Smooth muscle cell (in vitro differentiated cells): ENCODE measurements at regions not wholly inside any gene's neighbourhood (a gene's known extent, or its start where the extent isn't known, plus 50 kb on each side); places are given as distances from the start of the nearest gene placed in this dataset.

ENCODE experiments used
- DNase-seq: peaks from one replicate; lab custom pipeline; 2025; ENCODE audit not compliant: unreplicated experiment; lab: John Stamatoyannopoulos, UW
- H2AFZ ChIP-seq: fragments of 200-600 bp; sonication (generic); 2 replicates; pipeline ENCODE4 v1.6.0; 2016; ENCODE audit warnings: antibody characterized with exemption, low read depth, mild to moderate bottlenecking
- H3F3A ChIP-seq: fragments of 200-600 bp; sonication (generic); 2 replicates; pipeline ENCODE4 v1.6.0; 2017; ENCODE audit warnings: antibody characterized with exemption, low read depth
- H3K27ac ChIP-seq: fragments of 200-600 bp; sonication (generic); 2 replicates; pipeline ENCODE4 v1.5.1; 2016; ENCODE audit warnings: low read depth, mild to moderate bottlenecking
- H3K27me3 ChIP-seq: fragments of 200-600 bp; sonication (generic); 2 replicates; pipeline ENCODE4 v1.6.1; 2016; ENCODE audit warnings: low read depth, mild to moderate bottlenecking
- H3K36me3 ChIP-seq: fragments of 200-600 bp; sonication (generic); 2 replicates; pipeline ENCODE4 v1.5.1; 2016; ENCODE audit warnings: low read depth
- H3K4me1 ChIP-seq: fragments of 200-600 bp; sonication (generic); 2 replicates; pipeline ENCODE4 v1.5.1; 2016; ENCODE audit warnings: low read depth
- H3K4me2 ChIP-seq: fragments of 200-600 bp; sonication (generic); 2 replicates; pipeline ENCODE4 v1.6.0; 2016; ENCODE audit warnings: mild to moderate bottlenecking
- H3K4me3 ChIP-seq: fragments of 200-600 bp; sonication (generic); 2 replicates; pipeline ENCODE4 v1.5.1; 2016; ENCODE audit warnings: mild to moderate bottlenecking
- H3K79me2 ChIP-seq: fragments of 200-600 bp; sonication (generic); 2 replicates; pipeline ENCODE4 v1.6.0; 2016; ENCODE audit warnings: low read depth, mild to moderate bottlenecking
- H3K9ac ChIP-seq: fragments of 200-600 bp; sonication (generic); 2 replicates; pipeline ENCODE4 v1.6.0; 2016; ENCODE audit warnings: low read depth
- H3K9me3 ChIP-seq: fragments of 200-600 bp; sonication (generic); replicated peaks from 2 replicates; pipeline ENCODE4 v1.5.1; 2016; ENCODE audit warnings: low read depth
- H4K20me1 ChIP-seq: fragments of 200-600 bp; sonication (generic); 2 replicates; pipeline ENCODE4 v1.6.0; 2016; ENCODE audit warnings: low read depth
- WGBS: methylation state at CpG from one replicate; pipeline ENCODE4 v1.1.7; 2016; ENCODE audit warnings: low lambda C conversion rate; 5-methylcytosine and 5-hydroxymethylcytosine counted together
- TF ChIP-seq, protein P1 (sequence below): fragments of 200-600 bp; sonication (generic); IDR thresholded peaks from 2 replicates; pipeline ENCODE4 v1.5.1; 2017; ENCODE audit warnings: borderline replicate concordance, mild to moderate bottlenecking, antibody characterized with exemption; ENCODE audit not compliant: insufficient read depth, poor library complexity, severe bottlenecking

GRCh38 chr14:38710881-38711280 lies 392.2 kb downstream of the SEC23A start:
- Histone ChIP-seq H4K20me1 (no peaks in the 10 kb centered on the region), H3K4me1 (no peaks in the 10 kb centered on the region), H3K9ac (no peak overlapping the region), H3K4me3 (no peak overlapping the region), H3K27me3 (no peaks in the 10 kb centered on the region), H2AFZ (no peak overlapping the region), H3K36me3 (no peaks in the 10 kb centered on the region), H3K27ac (no peak overlapping the region), H3K4me2 (no peak overlapping the region), H3K9me3 (no peaks in the 10 kb centered on the region), H3K79me2 (no peaks in the 10 kb centered on the region), H3F3A (no peaks in the 10 kb centered on the region)
- no peak for DNase-seq
- TF ChIP-seq, protein P1, sequence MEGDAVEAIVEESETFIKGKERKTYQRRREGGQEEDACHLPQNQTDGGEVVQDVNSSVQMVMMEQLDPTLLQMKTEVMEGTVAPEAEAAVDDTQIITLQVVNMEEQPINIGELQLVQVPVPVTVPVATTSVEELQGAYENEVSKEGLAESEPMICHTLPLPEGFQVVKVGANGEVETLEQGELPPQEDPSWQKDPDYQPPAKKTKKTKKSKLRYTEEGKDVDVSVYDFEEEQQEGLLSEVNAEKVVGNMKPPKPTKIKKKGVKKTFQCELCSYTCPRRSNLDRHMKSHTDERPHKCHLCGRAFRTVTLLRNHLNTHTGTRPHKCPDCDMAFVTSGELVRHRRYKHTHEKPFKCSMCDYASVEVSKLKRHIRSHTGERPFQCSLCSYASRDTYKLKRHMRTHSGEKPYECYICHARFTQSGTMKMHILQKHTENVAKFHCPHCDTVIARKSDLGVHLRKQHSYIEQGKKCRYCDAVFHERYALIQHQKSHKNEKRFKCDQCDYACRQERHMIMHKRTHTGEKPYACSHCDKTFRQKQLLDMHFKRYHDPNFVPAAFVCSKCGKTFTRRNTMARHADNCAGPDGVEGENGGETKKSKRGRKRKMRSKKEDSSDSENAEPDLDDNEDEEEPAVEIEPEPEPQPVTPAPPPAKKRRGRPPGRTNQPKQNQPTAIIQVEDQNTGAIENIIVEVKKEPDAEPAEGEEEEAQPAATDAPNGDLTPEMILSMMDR = no peak
- 93% methylated on average over 3 of the region's 3 CpGs for whole genome bisulfite sequencing

- WGBS = 96% methylated on average over 6 of the region's 6 CpGs
- Histone ChIP-seq H2AFZ (no peak overlapping the region), H3K9me3 (no peaks in the 10 kb centered on the region), H4K20me1 (no peaks in the 10 kb centered on the region), H3K9ac (no peak overlapping the region), H3K4me1 (no peaks in the 10 kb centered on the region), H3K27ac (no peak overlapping the region), H3K4me3 (no peak overlapping the region), H3K4me2 (no peak overlapping the region), H3F3A (no peaks in the 10 kb centered on the region), H3K79me2 (no peaks in the 10 kb centered on the region), H3K36me3 (no peaks in the 10 kb centered on the region), H3K27me3 (no peaks in the 10 kb centered on the region)
- DNase-seq = no peak
- TF ChIP-seq, protein P1 = no peak
Measured at GRCh38 chr14:38710196-38710595, 392.8 kb downstream of the SEC23A start.

- no peaks in the 10 kb centered on the region for H4K20me1 ChIP-seq
- no peaks in the 10 kb centered on the region for H3K27me3 ChIP-seq
- H3K4me1 ChIP-seq = no peaks in the 10 kb centered on the region
- H3K79me2 ChIP-seq = no peaks in the 10 kb centered on the region
- no peak overlapping the region for H3K9ac ChIP-seq
- H3K36me3 ChIP-seq = no peaks in the 10 kb centered on the region
- no peak for DNase-seq
- no peak overlapping the region for H2AFZ ChIP-seq
- TF ChIP-seq, protein P1 = no peak
- H3K4me3 ChIP-seq = no peak overlapping the region
- H3F3A ChIP-seq = no peaks in the 10 kb centered on the region
- H3K9me3 ChIP-seq = no peaks in the 10 kb centered on the region
- no peak overlapping the region for H3K27ac ChIP-seq
- WGBS = 97% methylated on average over 5 of the region's 5 CpGs
- H3K4me2 ChIP-seq = no peak overlapping the region
Measured at GRCh38 chr14:38705220-38705619, 397.8 kb downstream of the SEC23A start.

GRCh38 chr14:38704220-38704619 lies 398.8 kb downstream of the SEC23A start:
- H3K9ac ChIP-seq = no peak overlapping the region
- no peak overlapping the region for H3K4me2 ChIP-seq
- no peak for DNase-seq
- WGBS = 88% methylated on average over 1 of the region's 1 CpG
- H3K27me3 ChIP-seq = no peaks in the 10 kb centered on the region
- TF ChIP-seq, protein P1 = no peak
- no peaks in the 10 kb centered on the region for H3F3A ChIP-seq
- H3K9me3 ChIP-seq = no peaks in the 10 kb centered on the region
- H3K4me1 ChIP-seq = no peaks in the 10 kb centered on the region
- no peak overlapping the region for H3K27ac ChIP-seq
- no peaks in the 10 kb centered on the region for H3K36me3 ChIP-seq
- no peaks in the 10 kb centered on the region for H4K20me1 ChIP-seq
- H3K79me2 ChIP-seq = no peaks in the 10 kb centered on the region
- H2AFZ ChIP-seq = no peak overlapping the region
- H3K4me3 ChIP-seq = no peak overlapping the region
